H7 (cell line): ENCODE measurements at regions not wholly inside any gene's neighbourhood (a gene's known extent, or its start where the extent isn't known, plus 50 kb on each side); places are given as distances from the start of the nearest gene placed in this dataset.
"Not testable (repeated sequence)": the region's sequence is repeated elsewhere in the genome, so short reads cannot be mapped to it uniquely, and the experiment has no call there.

Source experiments
- DNase-seq: peaks from one replicate; pipeline ENCODE4 v3.0.0; 2012
- H3K27me3 ChIP-seq: 2 replicates; pipeline ENCODE4 v1.6.0; 2011; ENCODE audit warnings: mild to moderate bottlenecking, low read length; ENCODE audit not compliant: control insufficient read depth, insufficient read depth
- H3K36me3 ChIP-seq: replicated peaks from 2 replicates; pipeline ENCODE4 v1.5.1; 2011; ENCODE audit warnings: low read length; ENCODE audit not compliant: control insufficient read depth, insufficient read depth
- H3K4me3 ChIP-seq: 2 replicates; pipeline ENCODE4 v1.5.1; 2011; ENCODE audit warnings: low read depth, mild to moderate bottlenecking, control low read depth, low read length, moderate library complexity; ENCODE audit not compliant: insufficient read depth

- Histone ChIP-seq H3K27me3 (no peaks in the 10 kb centered on the region; the same call in 1 of the 2 replicates), H3K36me3 (no peaks in the 10 kb centered on the region), H3K4me3 (no peak overlapping the region)
- no peak for DNase-seq
Observed at GRCh38 chr2:172248785-172249187, 146.1 kb upstream of the DLX2 start.

GRCh38 chr2:172249334-172249733, 146.6 kb upstream of the DLX2 start:
- H3K27me3 ChIP-seq: no peaks in the 10 kb centered on the region; the same call in 1 of the 2 replicates
- DNase-seq: no peak
- H3K4me3 ChIP-seq: no peak overlapping the region
- H3K36me3 ChIP-seq: no peaks in the 10 kb centered on the region

- DNase-seq: no peak
- Histone ChIP-seq H3K27me3 (no peaks in the 10 kb centered on the region; the same call in 1 of the 2 replicates), H3K4me3 (no peak overlapping the region), H3K36me3 (no peaks in the 10 kb centered on the region)
Observed at GRCh38 chr2:172249986-172250385, 147.3 kb upstream of the DLX2 start.

- Histone ChIP-seq H3K4me3 (no peak overlapping the region), H3K36me3 (no peaks in the 10 kb centered on the region), H3K27me3 (no peaks in the 10 kb centered on the region; the same call in 1 of the 2 replicates)
- no peak for DNase-seq
Observed at GRCh38 chr2:172251231-172251630, 148.5 kb upstream of the DLX2 start.

- DNase-seq: no peak
Observed at GRCh38 chr2:172252154-172252553, 149.5 kb upstream of the DLX2 start.

GRCh38 chr2:172253190-172254052, 150.7 kb upstream of the DLX2 start:
- H3K27me3 ChIP-seq: no peaks in the 10 kb centered on the region; the same call in 1 of the 2 replicates
- H3K36me3 ChIP-seq: no peaks in the 10 kb centered on the region
- no peak overlapping the region for H3K4me3 ChIP-seq
- no peak for DNase-seq

More at GRCh38 chr2:172252154-172252553, 149.5 kb upstream of the DLX2 start:
- Histone ChIP-seq H3K4me3 (no peak overlapping the region), H3K27me3 (no peaks in the 10 kb centered on the region; the same call in 1 of the 2 replicates), H3K36me3 (no peaks in the 10 kb centered on the region)

- DNase-seq: no peak
- H3K4me3 ChIP-seq: no peak overlapping the region
- no peaks in the 10 kb centered on the region for H3K36me3 ChIP-seq
- no peaks in the 10 kb centered on the region; the same call in 1 of the 2 replicates for H3K27me3 ChIP-seq
Observed at GRCh38 chr2:172256886-172257285, 154.2 kb upstream of the DLX2 start.

GRCh38 chr2:172259827-172260226, 157.1 kb upstream of the DLX2 start:
- no peak overlapping the region for H3K4me3 ChIP-seq
- no peaks in the 10 kb centered on the region for H3K36me3 ChIP-seq
- no peak for DNase-seq
- no peaks in the 10 kb centered on the region for H3K27me3 ChIP-seq

- Histone ChIP-seq H3K36me3 (no peaks in the 10 kb centered on the region), H3K27me3 (no peaks in the 10 kb centered on the region), H3K4me3 (no peak overlapping the region)
- DNase-seq: no peak
Observed at GRCh38 chr2:172260336-172260735, 157.6 kb upstream of the DLX2 start.

- Histone ChIP-seq H3K36me3 (no peaks in the 10 kb centered on the region), H3K4me3 (no peak overlapping the region), H3K27me3 (no peaks in the 10 kb centered on the region)
- no peak for DNase-seq
Observed at GRCh38 chr2:172261292-172261691, 158.6 kb upstream of the DLX2 start.

GRCh38 chr2:172262486-172262885, 159.8 kb upstream of the DLX2 start:
- Histone ChIP-seq H3K36me3 (no peaks in the 10 kb centered on the region), H3K4me3 (no peak overlapping the region), H3K27me3 (no peaks in the 10 kb centered on the region)
- no peak for DNase-seq

- H3K27me3 ChIP-seq, H3K4me3 ChIP-seq, DNase-seq, H3K36me3 ChIP-seq: not testable (repeated sequence)
Observed at GRCh38 chr2:172264820-172265219, 162.1 kb upstream of the DLX2 start.

GRCh38 chr2:172269507-172270244, 157.7 kb upstream of the ITGA6 start:
- DNase-seq, H3K27me3 ChIP-seq, H3K4me3 ChIP-seq, H3K36me3 ChIP-seq: not testable (repeated sequence)

GRCh38 chr2:172270278-172271079, 156.9 kb upstream of the ITGA6 start:
- Histone ChIP-seq H3K4me3 (no peak overlapping the region), H3K36me3 (no peaks in the 10 kb centered on the region), H3K27me3 (no peaks in the 10 kb centered on the region)
- DNase-seq: no peak
